ENCODE measurements at regions not wholly inside any gene's neighbourhood (a gene's known extent, or its start where the extent isn't known, plus 50 kb on each side); places are given as distances from the start of the nearest gene placed in this dataset.

- DNase-seq (ENCODE audit: low read depth), result no peak
Measured at GRCh38 chr2:12207491-12207890, 461.1 kb downstream of the LPIN1 start.

DNA sequence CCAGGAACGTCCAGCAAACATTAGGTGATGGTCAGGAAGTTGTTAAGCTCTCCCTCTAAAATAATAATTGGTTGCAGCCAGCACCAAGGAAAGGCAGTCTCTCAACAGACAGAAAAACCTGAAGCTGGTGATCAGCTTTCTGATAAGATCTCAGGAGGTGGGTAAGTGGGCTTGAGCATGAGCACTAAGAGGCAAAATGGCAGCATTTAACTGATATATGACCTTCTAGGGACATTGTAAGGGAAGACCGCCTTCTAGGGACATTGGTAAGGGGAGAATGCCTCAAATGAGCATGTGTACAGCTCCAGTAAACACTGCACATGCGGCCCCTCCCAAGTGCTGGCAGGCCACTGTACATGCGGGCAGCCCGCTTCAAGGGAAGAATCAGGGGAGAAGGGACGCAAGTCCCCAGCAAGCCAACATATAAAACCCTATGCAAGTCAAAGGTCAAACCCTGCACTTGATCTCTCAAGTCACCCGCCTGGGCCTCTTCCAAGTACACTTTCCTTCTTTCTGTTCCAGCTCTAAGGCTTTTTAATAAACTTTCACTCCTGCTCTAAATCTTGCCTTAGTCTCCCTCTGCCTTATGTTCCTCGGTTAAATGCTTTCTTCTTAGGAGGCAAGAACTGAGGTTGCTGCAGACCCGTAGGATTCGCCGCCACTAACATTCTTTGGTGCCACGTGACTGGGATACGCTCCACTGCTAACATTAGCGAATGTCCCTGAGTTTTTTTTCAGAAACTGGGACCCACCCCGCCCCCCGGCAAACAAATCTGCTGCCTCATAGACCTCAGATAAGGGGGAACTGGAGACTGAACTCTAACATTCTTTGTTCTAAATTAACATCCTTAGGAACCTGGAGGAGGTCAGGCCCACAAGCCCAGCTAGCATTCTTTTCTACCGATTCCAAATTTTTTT lies 463.8 kb downstream of the LPIN1 start:
- DNase-seq (ENCODE audit: low read depth), result no peak

GRCh38 chr2:12211326-12212175 lies 465.1 kb downstream of the LPIN1 start:
- no peak for DNase-seq (ENCODE audit: low read depth)

- no peak for DNase-seq (ENCODE audit: low read depth)
Measured at GRCh38 chr2:12212841-12213597, 466.6 kb downstream of the LPIN1 start.

DNA sequence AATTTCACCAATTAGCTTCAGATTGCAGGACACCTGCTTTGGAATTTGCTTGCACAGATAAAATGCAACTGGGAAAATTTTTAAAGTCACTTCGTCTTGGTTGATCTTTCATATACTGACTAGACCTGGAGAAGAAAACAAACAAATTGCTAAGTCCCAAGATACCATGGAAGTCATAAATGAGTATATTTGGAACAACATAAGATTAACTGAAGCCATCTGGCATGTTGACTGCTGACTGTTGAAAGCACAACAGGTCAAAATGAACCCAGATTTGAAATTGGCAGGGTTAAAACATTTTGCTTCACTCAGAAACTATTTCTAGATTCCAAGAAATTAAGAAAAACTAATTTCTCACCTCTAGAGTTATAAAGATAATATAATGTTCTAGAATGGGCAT lies 470.7 kb downstream of the LPIN1 start:
- no peak for DNase-seq (ENCODE audit: low read depth)

DNA sequence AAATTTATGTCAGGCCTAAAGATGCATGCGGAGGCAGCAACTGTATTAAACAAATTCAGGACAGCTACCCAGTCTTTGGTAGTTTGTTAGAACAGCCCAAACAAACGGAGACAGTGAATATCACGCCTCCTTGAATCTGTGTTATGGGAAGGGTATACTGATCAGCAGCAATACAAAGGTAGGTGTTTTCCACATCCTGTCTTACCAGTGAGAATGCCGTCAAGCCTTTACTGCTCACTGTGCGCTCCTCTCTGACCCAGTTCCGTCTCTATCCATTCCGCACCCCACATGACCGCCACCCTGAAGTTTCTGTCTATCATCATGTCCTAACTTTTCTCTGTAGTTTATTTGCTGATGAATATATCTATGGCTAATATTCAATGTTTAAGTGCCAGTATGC lies 473.3 kb downstream of the LPIN1 start:
- no peak for DNase-seq (ENCODE audit: low read depth)

- no peak for DNase-seq (ENCODE audit: low read depth)
Measured at GRCh38 chr2:12221584-12221983, 475.2 kb downstream of the LPIN1 start.

DNA sequence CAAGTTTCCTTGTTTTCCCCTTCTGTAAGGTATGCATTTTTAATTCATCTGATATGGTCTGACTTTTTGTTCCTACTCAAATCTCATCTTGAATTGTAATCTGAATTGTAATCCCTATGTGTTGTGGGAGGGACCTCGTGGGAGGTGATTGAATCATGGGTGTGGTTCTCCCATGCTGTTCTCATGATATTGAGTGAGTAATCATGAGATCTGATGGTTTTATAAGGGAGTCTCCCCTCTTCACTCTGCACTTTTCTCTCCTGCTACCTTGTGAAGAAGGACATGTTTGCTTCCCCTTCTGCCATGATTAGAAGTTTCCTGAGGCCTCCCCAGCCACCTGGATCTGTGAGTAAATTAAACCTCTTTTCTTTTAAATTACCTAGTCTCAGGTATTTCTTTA lies 476.1 kb downstream of the LPIN1 start:
- DNase-seq (ENCODE audit: low read depth), result no peak

- DNase-seq (ENCODE audit: low read depth), result no peak
Measured at GRCh38 chr2:12223732-12224131, 477.3 kb downstream of the LPIN1 start.

DNA sequence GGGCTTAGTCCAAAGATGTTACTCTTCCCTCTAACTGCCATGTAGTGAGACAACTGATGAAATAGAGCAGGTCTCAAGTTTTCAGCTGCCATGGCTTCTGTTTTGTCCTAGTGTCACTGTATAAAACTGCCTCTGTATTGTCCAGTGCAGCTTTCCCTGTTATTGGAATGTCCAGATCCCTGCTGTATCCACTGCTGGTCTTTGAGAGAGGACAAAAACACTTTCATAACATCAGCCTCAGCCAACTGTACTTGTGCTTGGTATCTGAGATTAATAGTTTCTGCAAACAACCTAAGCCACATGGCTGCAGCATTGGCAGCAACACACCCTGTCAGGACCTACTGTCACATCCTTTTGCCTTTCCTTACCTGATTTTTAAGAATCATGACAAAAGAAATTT lies 480.2 kb downstream of the LPIN1 start:
- DNase-seq (ENCODE audit: low read depth), result no peak

GRCh38 chr2:12227941-12228608 lies 481.6 kb downstream of the LPIN1 start:
- DNase-seq (ENCODE audit: low read depth), result no peak

DNA sequence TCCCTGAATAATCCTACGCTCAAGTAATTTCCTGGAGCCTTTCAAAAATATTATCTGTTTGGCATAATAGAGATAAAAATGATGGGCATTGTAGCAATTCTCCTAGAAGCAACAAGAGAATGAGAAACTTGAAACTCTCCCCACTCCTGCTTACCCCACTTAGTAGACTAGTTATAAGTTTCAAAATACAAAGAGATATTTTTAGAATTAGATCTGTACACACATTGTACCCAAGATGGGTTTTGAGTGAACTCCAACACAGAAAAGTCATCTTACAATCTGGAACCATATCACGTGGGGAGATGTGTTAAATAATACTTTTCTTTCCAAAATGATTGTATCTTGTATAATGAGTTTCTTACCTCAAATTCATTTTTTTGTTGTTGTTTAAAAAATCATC lies 484.9 kb downstream of the LPIN1 start:
- no peak for DNase-seq (ENCODE audit: low read depth)

- no peak for DNase-seq (ENCODE audit: low read depth)
Measured at GRCh38 chr2:12232876-12233275, 483.9 kb upstream of the TRIB2 start.

- DNase-seq (ENCODE audit: low read depth), result no peak
Measured at GRCh38 chr2:12236136-12236844, 480.4 kb upstream of the TRIB2 start.

DNA sequence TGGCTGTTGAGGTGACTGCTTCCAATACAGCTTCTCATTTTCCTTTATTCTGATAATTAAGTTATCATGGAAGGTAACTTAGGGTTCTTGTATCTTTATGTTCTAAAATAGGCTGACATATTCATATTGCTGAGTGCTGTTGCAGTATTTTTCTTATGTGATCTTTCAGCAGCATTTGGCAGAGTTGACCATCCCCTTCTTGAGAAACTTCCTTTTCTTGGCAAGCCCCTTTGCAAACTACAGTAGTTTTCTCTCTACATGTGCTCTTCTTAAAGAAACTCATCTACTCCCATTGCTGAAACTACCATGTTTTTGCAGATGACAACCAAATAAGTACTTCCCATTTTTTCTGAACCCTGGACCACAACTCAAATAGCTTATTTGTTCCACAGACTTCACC lies 476.5 kb upstream of the TRIB2 start:
- DNase-seq (ENCODE audit: low read depth), result no peak

GRCh38 chr2:12243381-12243780 lies 473.4 kb upstream of the TRIB2 start:
- DNase-seq (ENCODE audit: low read depth), result no peak

DNA sequence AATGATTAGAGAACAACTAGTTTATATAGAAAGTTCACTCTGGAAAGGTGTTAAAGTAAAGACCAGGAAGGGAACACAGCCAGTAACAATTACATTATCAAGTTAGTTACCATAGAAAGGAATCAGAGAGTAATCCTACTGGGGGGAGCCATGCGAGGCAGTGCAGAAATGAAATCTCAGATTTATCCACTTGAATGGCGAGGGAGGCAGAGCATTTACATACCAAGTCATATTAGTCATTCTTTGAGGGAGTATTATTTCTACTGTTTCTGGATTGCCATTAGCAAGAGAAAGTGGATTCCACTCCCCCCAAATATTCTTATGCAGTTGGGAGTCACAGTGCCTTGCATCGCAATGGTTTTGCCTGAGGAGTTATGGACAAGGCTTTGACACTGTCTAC lies 472.7 kb upstream of the TRIB2 start:
- DNase-seq (ENCODE audit: low read depth), result no peak

- no peak for DNase-seq (ENCODE audit: low read depth)
Measured at GRCh38 chr2:12251121-12251520, 465.6 kb upstream of the TRIB2 start.

GRCh38 chr2:12251749-12252148 lies 465.0 kb upstream of the TRIB2 start:
- no peak for DNase-seq (ENCODE audit: low read depth)

GRCh38 chr2:12253167-12253778 lies 463.5 kb upstream of the TRIB2 start:
- no peak for DNase-seq (ENCODE audit: low read depth)

Data from stimulated activated CD8-positive, alpha-beta memory T cell treated with anti-CD3 and anti-CD28 coated beads, Interleukin-7, amount 100 ng/mL, for 24 hours (primary cell).